Activated CD4-positive, alpha-beta T cell treated with anti-CD3 and anti-CD28 coated beads, Interleukin-2, Interleukin-4, amounts not matched to agents 100 ng/mL and 50 ng/mL, durations not matched to agents 16 hours and 8 hours (primary cell): ENCODE measurements at regions not wholly inside any gene's neighbourhood (a gene's known extent, or its start where the extent isn't known, plus 50 kb on each side); places are given as distances from the start of the nearest gene placed in this dataset.
A peak's percentile ranks its signal among the peaks of the same experiment; 100 is the strongest.

Experiments
- DNase-seq: peaks from one replicate; pipeline ENCODE4 v3.0.0-alpha.2; 2020; ENCODE audit warnings: low spot score

- DNase-seq = no peak
Observed at GRCh38 chr3:72200332-72200731, 415.4 kb upstream of the PROK2 start.

GRCh38 chr3:72199530-72199929 is 414.6 kb upstream of the PROK2 start:
- DNase-seq = no peak

GRCh38 chr3:72196377-72196929 is 411.5 kb upstream of the PROK2 start:
- no peak for DNase-seq

GRCh38 chr3:72195895-72196294 is 410.9 kb upstream of the PROK2 start:
- no peak for DNase-seq

- DNase-seq = no peak
Observed at GRCh38 chr3:72194458-72194857, 409.5 kb upstream of the PROK2 start.

GRCh38 chr3:72193771-72194430 is 409.0 kb upstream of the PROK2 start:
- DNase-seq = no peak

GRCh38 chr3:72192572-72192971 is 407.6 kb upstream of the PROK2 start:
- no peak for DNase-seq

- DNase-seq = no peak
Observed at GRCh38 chr3:72191209-72191960, 406.4 kb upstream of the PROK2 start.

GRCh38 chr3:72190050-72190449 is 405.1 kb upstream of the PROK2 start:
- DNase-seq = no peak

- DNase-seq = no peak
Observed at GRCh38 chr3:72189339-72189738, 404.4 kb upstream of the PROK2 start.

GRCh38 chr3:72188536-72188935 is 403.6 kb upstream of the PROK2 start:
- no peak for DNase-seq

- peak; percentile 12 for DNase-seq
Observed at GRCh38 chr3:72187131-72187530, 402.2 kb upstream of the PROK2 start.

GRCh38 chr3:72186400-72186855 is 401.5 kb upstream of the PROK2 start:
- DNase-seq = no peak

- peak; percentile 31 for DNase-seq
Observed at GRCh38 chr3:72185549-72186399, 400.8 kb upstream of the PROK2 start.

GRCh38 chr3:72183489-72183888 is 398.5 kb upstream of the PROK2 start:
- DNase-seq = no peak

GRCh38 chr3:72182206-72182605 is 397.3 kb upstream of the PROK2 start:
- no peak for DNase-seq

GRCh38 chr3:72181251-72181650 is 396.3 kb upstream of the PROK2 start:
- no peak for DNase-seq

- DNase-seq = no peak
Observed at GRCh38 chr3:72180405-72180804, 395.5 kb upstream of the PROK2 start.

GRCh38 chr3:72179107-72179464 is 394.1 kb upstream of the PROK2 start:
- no peak for DNase-seq

GRCh38 chr3:72178463-72179106 is 393.6 kb upstream of the PROK2 start:
- DNase-seq = no peak

GRCh38 chr3:72177075-72178050 is 392.4 kb upstream of the PROK2 start:
- DNase-seq = no peak
